ENCODE measurements at regions not wholly inside any gene's neighbourhood (a gene's known extent, or its start where the extent isn't known, plus 50 kb on each side); places are given as distances from the start of the nearest gene placed in this dataset.

DNA sequence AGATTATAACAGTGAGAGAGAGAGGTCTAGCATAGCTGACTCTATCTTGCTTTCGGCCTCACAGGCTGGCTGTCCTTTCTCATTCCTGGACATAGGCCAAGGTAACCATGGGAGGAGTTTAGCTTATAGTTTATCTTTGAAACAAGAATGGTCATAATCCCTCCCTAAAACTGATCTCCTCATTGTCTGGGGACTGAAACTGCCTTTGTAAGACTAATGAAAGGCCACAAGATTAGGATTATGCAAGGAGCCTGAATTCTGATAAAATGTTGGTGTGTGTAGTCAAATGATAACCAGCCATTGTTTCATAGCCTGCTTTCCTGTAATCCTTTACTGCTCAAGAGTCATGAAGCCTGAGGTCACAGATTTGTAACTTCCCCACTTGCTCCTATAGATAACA is 131.9 kb upstream of the LYPLAL1 start:
- H3K36me3 ChIP-seq (ENCODE audit: control insufficient read depth, insufficient read depth, low read length, severe bottlenecking), result no peaks in the 10 kb centered on the region
- no peak for DNase-seq (ENCODE audit: low read depth)
- no peaks in the 10 kb centered on the region for H3K9me3 ChIP-seq (ENCODE audit: control insufficient read depth, low read length)
- no peak overlapping the region for H3K9ac ChIP-seq (ENCODE audit: low read length)
- peaks cover 18% of the 10 kb centered on the region for H3K4me1 ChIP-seq (ENCODE audit: control insufficient read depth, insufficient read depth, low read length)
- H3K4me3 ChIP-seq (ENCODE audit: low read length), result no peak overlapping the region
- H3K27me3 ChIP-seq (replicated peaks; ENCODE audit: control insufficient read depth, insufficient read depth, low read length), result no peaks in the 10 kb centered on the region

DNA sequence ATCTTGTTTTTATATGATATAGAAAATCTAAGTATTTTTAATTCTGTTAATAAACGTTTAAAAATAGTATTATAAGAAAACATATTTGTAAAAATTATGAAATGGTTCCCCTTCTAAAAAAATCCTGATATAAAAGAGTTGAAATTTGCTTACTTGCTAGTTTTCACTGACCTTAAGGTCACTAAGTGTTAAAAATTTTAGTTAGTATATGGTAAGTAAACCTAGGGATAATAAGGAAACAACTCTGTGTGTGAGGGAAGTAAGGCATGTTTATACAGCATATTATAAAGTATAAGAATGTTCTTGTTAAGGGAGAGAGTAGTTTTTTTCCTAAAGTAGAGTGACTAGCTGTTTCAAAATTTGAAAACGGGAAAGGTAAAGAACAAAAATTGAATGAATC is 130.9 kb upstream of the LYPLAL1 start:
- no peaks in the 10 kb centered on the region for H3K27me3 ChIP-seq (replicated peaks; ENCODE audit: control insufficient read depth, insufficient read depth, low read length)
- no peak overlapping the region for H3K4me3 ChIP-seq (ENCODE audit: low read length)
- H3K9ac ChIP-seq (ENCODE audit: low read length), result no peak overlapping the region
- H3K4me1 ChIP-seq (ENCODE audit: control insufficient read depth, insufficient read depth, low read length), result peaks cover 18% of the 10 kb centered on the region
- H3K9me3 ChIP-seq (ENCODE audit: control insufficient read depth, low read length), result no peaks in the 10 kb centered on the region
- H3K36me3 ChIP-seq (ENCODE audit: control insufficient read depth, insufficient read depth, low read length, severe bottlenecking), result no peaks in the 10 kb centered on the region
- no peak for DNase-seq (ENCODE audit: low read depth)

DNA sequence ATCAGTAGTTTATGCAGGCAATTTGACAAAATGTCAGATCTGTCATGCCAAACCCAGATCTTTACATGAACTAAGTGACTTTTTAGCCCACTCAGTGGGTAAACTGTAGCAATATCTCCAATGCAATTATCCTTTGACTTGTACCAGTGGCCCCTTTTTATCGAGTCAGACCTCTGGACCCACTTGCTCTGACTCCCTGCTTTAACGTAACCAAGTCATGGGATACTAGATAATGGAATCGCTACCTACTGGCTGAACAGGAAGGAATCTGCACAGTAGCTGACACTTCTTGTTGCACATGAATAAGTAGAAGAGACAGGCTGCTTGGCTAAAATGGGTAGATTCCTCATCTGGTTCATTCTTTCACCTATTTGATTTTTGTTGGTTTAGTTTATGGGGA is 128.4 kb upstream of the LYPLAL1 start:
- no peak for DNase-seq (ENCODE audit: low read depth)
- Histone ChIP-seq H3K9ac (ENCODE audit: low read length) (no peak overlapping the region), H3K4me3 (ENCODE audit: low read length) (no peak overlapping the region), H3K36me3 (ENCODE audit: control insufficient read depth, insufficient read depth, low read length, severe bottlenecking) (no peaks in the 10 kb centered on the region), H3K27me3 (replicated peaks; ENCODE audit: control insufficient read depth, insufficient read depth, low read length) (no peaks in the 10 kb centered on the region), H3K9me3 (ENCODE audit: control insufficient read depth, low read length) (no peaks in the 10 kb centered on the region), H3K4me1 (ENCODE audit: control insufficient read depth, insufficient read depth, low read length) (peaks cover 16% of the 10 kb centered on the region)

DNA sequence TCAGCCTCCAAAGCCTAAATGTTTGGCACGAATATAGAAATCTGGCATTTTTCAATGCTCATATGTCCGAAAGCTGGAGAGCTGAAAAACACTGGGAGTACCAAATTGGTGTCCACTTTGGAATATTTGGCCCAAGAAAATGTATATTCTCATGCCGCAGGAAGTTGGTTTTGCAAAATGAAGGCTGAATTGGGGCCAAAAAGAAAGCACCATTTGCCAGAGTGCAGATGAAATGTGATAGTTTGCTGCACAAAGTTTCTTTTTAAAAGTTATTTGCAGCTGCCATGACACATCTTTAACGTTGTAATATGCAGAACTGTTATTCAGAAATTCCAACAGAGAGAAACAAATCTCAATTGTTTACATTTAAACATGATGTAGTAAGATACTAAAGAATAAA is 124.2 kb upstream of the LYPLAL1 start:
- no peaks in the 10 kb centered on the region for H3K36me3 ChIP-seq (ENCODE audit: control insufficient read depth, insufficient read depth, low read length, severe bottlenecking)
- H3K9ac ChIP-seq (ENCODE audit: low read length), result no peak overlapping the region
- H3K27me3 ChIP-seq (replicated peaks; ENCODE audit: control insufficient read depth, insufficient read depth, low read length), result no peaks in the 10 kb centered on the region
- DNase-seq (ENCODE audit: low read depth), result peak; percentile 13
- peak overlapping the region; percentile 46 for H3K4me3 ChIP-seq (ENCODE audit: low read length)
- H3K4me1 ChIP-seq (ENCODE audit: control insufficient read depth, insufficient read depth, low read length), result peaks cover 6% of the 10 kb centered on the region
- H3K9me3 ChIP-seq (ENCODE audit: control insufficient read depth, low read length), result no peaks in the 10 kb centered on the region

DNA sequence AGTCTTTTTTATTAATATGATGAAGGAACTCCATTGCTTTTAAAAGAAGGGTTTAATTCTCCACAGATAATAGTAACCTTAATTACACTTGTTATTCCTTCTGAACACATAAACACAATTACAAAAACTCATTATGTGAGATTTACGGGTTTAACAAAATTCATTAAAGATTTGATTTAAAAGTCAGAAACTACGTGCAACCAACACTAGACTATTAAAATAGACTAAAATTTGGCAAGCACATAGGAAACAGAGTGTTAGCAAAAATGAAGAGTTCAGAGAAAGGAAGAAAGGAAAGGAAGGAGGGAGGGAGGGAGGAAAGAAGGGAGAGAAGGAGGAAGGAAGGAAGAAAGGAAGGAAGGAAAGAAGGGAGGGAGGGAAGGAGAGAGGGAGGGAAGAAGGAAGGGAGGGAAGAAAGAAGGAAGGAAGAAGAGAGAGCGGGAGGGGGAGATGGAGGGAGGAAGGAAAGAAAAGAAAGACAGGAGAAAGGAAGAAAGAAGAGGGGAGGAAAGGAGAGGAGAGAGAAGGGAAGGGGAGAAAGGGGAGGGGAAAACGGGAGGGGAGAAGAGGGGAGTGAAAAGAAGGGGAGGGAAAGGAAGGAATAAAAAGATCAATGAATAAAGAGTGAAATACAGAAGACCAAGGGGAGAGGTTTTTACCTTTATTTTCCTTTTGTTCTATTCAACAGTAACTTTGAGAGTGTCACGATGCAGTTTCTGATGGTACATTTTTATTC is 123.4 kb upstream of the LYPLAL1 start:
- DNase-seq (ENCODE audit: low read depth), result no peak
- Histone ChIP-seq H3K4me3 (ENCODE audit: low read length) (no peak overlapping the region), H3K9ac (ENCODE audit: low read length) (no peak overlapping the region), H3K9me3 (ENCODE audit: control insufficient read depth, low read length) (no peaks in the 10 kb centered on the region), H3K4me1 (ENCODE audit: control insufficient read depth, insufficient read depth, low read length) (peaks cover 6% of the 10 kb centered on the region), H3K36me3 (ENCODE audit: control insufficient read depth, insufficient read depth, low read length, severe bottlenecking) (no peaks in the 10 kb centered on the region), H3K27me3 (replicated peaks; ENCODE audit: control insufficient read depth, insufficient read depth, low read length) (no peaks in the 10 kb centered on the region)

DNA sequence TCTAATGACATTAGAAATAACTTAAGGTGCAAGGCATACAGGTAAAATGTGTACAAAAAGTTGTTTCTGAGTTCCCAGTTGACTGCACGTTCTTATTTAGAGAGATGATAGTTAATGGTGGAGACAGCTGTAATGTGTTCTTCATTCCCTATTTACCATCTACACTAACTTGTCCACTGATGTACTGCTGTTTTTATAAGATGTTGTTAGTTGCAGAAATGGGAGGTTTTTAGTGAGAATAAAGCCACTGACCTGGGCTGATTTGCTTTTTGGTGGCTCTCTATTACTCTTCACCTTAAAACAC is 122.9 kb upstream of the LYPLAL1 start:
- no peak for DNase-seq (ENCODE audit: low read depth)
- Histone ChIP-seq H3K4me3 (ENCODE audit: low read length) (no peak overlapping the region), H3K9me3 (ENCODE audit: control insufficient read depth, low read length) (no peaks in the 10 kb centered on the region)

DNA sequence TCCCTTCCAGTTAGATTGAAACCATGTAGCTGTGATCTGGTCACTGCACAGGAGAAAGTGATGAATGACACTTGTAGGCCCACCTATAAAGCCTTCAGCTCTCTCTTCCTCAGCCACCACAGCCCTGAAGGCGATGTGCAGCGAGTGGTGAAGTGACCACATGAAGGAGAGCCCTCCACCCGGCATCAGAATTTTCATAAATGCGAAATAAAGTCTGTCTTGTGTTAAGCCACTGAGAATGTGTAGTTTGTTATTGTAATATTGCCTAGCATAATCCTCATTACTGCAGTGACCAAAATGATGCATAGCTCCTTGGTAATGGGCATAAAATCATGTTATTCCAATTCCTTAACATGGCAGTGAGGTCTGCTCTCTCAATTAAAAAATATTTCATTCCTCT is 122.1 kb upstream of the LYPLAL1 start:
- Histone ChIP-seq H3K4me1 (ENCODE audit: control insufficient read depth, insufficient read depth, low read length) (peaks cover 6% of the 10 kb centered on the region), H3K9me3 (ENCODE audit: control insufficient read depth, low read length) (no peaks in the 10 kb centered on the region)

More for the DNA sequence above, 122.9 kb upstream of the LYPLAL1 start:
- H3K9ac ChIP-seq (ENCODE audit: low read length), result no peak overlapping the region
- no peaks in the 10 kb centered on the region for H3K27me3 ChIP-seq (replicated peaks; ENCODE audit: control insufficient read depth, insufficient read depth, low read length)
- H3K4me1 ChIP-seq (ENCODE audit: control insufficient read depth, insufficient read depth, low read length), result peaks cover 6% of the 10 kb centered on the region
- no peaks in the 10 kb centered on the region for H3K36me3 ChIP-seq (ENCODE audit: control insufficient read depth, insufficient read depth, low read length, severe bottlenecking)

DNA sequence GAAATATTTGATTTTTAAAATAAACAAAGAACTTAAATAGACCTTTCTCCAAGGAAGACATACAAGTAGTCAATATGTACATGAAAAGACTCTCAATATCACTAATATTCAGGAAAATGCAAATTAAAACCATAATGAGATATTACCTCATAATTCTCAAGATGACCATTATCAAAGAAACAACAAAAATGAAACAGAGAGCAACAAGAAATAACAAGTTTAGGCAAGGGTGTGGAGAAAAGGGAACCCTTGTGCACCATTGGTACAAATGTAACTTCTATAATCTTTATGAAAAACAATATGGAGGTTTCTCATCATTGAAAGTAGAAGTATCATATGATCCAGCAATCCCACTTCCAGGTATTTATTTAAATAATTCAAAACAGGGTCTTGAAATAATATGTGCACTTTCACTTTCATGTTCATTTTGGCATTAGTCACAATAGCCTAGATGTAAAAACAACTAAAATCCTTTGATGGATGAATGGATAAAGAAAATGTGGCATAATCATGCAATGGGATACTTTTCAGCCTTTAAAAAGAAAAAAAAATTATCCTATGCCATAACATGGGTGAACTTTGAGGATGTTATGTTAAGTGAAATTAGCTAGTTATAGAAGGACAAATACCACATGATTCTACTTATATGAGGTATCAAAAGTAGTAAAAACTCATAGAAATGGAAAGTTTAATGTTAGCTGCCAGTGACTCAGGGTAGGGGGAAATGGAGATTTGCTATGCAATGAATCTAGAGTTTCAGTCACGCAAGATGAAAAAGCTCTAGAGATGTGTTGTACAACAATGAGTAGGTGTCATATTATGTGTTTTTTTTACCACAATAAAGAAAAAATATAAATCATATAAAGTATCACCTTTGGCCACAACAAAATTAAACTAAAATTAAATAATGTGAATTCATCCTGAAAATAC is 114.5 kb upstream of the LYPLAL1 start:
- DNase-seq (ENCODE audit: low read depth), result no peak

More for the DNA sequence above, 122.1 kb upstream of the LYPLAL1 start:
- Histone ChIP-seq H3K27me3 (replicated peaks; ENCODE audit: control insufficient read depth, insufficient read depth, low read length) (no peaks in the 10 kb centered on the region), H3K9ac (ENCODE audit: low read length) (no peak overlapping the region), H3K4me3 (ENCODE audit: low read length) (no peak overlapping the region), H3K36me3 (ENCODE audit: control insufficient read depth, insufficient read depth, low read length, severe bottlenecking) (no peaks in the 10 kb centered on the region)
- DNase-seq (ENCODE audit: low read depth), result no peak

DNA sequence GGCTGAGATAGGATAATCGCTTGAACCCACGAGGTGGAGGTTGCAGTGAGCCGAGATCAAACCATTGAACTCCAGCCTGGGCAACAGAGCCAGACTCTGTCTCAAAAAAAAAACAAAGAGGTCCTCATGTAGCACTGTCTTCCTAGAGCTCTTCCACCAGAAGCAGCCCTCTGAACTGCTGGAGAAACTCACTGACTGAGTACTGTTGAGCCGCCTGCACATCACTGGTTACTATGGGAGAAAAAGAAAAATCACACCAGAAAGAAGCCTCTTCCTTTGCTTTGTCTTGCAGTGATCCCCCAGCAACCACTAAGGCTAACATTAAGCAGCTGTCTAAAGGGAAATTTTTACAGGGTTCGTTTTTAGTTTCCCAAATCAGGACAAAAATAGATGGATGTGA is 112.9 kb upstream of the LYPLAL1 start:
- H3K4me3 ChIP-seq (ENCODE audit: low read length), result no peak overlapping the region
- no peak overlapping the region for H3K9ac ChIP-seq (ENCODE audit: low read length)
- DNase-seq (ENCODE audit: low read depth), result no peak
- H3K27me3 ChIP-seq (replicated peaks; ENCODE audit: control insufficient read depth, insufficient read depth, low read length), result no peaks in the 10 kb centered on the region
- H3K36me3 ChIP-seq (ENCODE audit: control insufficient read depth, insufficient read depth, low read length, severe bottlenecking), result no peaks in the 10 kb centered on the region
- no peaks in the 10 kb centered on the region for H3K4me1 ChIP-seq (ENCODE audit: control insufficient read depth, insufficient read depth, low read length)
- peaks cover 11% of the 10 kb centered on the region for H3K9me3 ChIP-seq (ENCODE audit: control insufficient read depth, low read length)

More for the DNA sequence above, 114.5 kb upstream of the LYPLAL1 start:
- peaks cover 11% of the 10 kb centered on the region for H3K9me3 ChIP-seq (ENCODE audit: control insufficient read depth, low read length)
- no peaks in the 10 kb centered on the region for H3K27me3 ChIP-seq (replicated peaks; ENCODE audit: control insufficient read depth, insufficient read depth, low read length)
- no peak overlapping the region for H3K4me3 ChIP-seq (ENCODE audit: low read length)
- H3K36me3 ChIP-seq (ENCODE audit: control insufficient read depth, insufficient read depth, low read length, severe bottlenecking), result no peaks in the 10 kb centered on the region
- H3K4me1 ChIP-seq (ENCODE audit: control insufficient read depth, insufficient read depth, low read length), result no peaks in the 10 kb centered on the region
- H3K9ac ChIP-seq (ENCODE audit: low read length), result no peak overlapping the region

DNA sequence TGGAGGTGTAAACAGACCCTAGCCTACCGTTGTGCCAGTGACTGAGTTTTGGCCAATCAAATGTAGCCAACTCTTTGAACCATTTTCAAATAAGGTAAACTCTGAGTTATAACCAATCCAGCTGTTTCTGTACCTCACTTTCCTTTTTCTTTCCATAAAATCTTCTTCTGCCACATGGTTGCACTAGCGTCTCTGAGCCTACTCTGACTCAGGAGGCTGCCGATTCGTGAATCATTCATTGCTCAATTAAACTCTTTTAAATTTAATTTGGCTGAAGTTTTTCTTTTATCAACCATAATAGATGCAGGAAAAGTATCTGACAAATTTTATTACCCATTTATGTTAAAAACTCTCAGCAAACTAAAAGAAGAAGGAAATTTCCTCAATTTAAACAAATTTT is 111.5 kb upstream of the LYPLAL1 start:
- H3K9ac ChIP-seq (ENCODE audit: low read length), result no peak overlapping the region
- no peaks in the 10 kb centered on the region for H3K27me3 ChIP-seq (replicated peaks; ENCODE audit: control insufficient read depth, insufficient read depth, low read length)
- H3K36me3 ChIP-seq (ENCODE audit: control insufficient read depth, insufficient read depth, low read length, severe bottlenecking), result no peaks in the 10 kb centered on the region
- H3K4me3 ChIP-seq (ENCODE audit: low read length), result no peak overlapping the region
- peaks cover 7% of the 10 kb centered on the region for H3K9me3 ChIP-seq (ENCODE audit: control insufficient read depth, low read length)
- peaks cover 9% of the 10 kb centered on the region for H3K4me1 ChIP-seq (ENCODE audit: control insufficient read depth, insufficient read depth, low read length)
- DNase-seq (ENCODE audit: low read depth), result no peak

DNA sequence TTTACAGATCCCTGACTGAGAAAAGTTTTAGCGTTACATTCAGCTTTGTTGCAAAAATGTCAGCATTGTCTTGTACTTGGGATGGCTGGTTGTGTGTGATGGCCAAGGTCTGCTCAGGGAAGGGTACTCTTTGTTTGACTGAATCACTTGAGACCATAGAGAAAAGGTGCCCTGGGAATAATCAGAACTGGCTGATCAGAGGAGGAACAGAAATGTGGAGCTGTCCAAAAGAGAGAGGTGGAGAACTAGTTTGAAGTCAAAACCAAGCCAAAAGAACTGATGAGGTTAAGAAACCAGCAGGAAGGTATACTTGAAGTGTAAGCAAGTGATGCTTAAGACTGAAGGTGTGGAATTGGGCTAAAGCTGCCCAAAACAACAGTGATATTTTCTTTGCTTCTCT is 107.6 kb upstream of the LYPLAL1 start:
- no peaks in the 10 kb centered on the region for H3K9me3 ChIP-seq (ENCODE audit: control insufficient read depth, low read length)
- peaks cover 13% of the 10 kb centered on the region for H3K4me1 ChIP-seq (ENCODE audit: control insufficient read depth, insufficient read depth, low read length)
- no peak overlapping the region for H3K4me3 ChIP-seq (ENCODE audit: low read length)
- H3K9ac ChIP-seq (ENCODE audit: low read length), result no peak overlapping the region
- DNase-seq (ENCODE audit: low read depth), result no peak
- H3K27me3 ChIP-seq (replicated peaks; ENCODE audit: control insufficient read depth, insufficient read depth, low read length), result no peaks in the 10 kb centered on the region
- no peaks in the 10 kb centered on the region for H3K36me3 ChIP-seq (ENCODE audit: control insufficient read depth, insufficient read depth, low read length, severe bottlenecking)
